ENCODE measurements at regions not wholly inside any gene's neighbourhood (a gene's known extent, or its start where the extent isn't known, plus 50 kb on each side); places are given as distances from the start of the nearest gene placed in this dataset.

DNA sequence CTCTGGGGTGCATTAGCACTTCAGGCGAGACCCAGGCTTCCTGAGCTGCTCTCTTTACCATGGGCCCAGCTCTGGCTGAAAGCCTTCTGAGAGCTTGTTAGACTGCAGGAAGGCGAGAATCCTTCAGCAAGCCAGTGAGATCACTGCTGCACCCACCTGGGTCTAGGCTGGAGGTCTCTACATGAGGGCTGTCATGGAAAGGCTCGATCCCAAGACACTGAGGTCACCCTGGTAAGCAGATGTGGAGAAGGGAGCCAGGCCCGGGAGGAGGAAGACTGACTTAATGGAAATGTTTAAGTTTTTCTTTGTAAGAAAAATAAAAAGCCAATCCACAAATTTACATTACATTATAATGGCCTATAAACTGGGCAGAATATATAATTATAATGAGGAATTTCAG, 684.5 kb downstream of the TNS3 start:
- no peak for DNase-seq (ENCODE audit: extremely low spot score, unreplicated experiment)
- H3K36me3 Mint-ChIP-seq (ENCODE audit: unreplicated experiment): peaks cover 4% of the 10 kb centered on the region

DNA sequence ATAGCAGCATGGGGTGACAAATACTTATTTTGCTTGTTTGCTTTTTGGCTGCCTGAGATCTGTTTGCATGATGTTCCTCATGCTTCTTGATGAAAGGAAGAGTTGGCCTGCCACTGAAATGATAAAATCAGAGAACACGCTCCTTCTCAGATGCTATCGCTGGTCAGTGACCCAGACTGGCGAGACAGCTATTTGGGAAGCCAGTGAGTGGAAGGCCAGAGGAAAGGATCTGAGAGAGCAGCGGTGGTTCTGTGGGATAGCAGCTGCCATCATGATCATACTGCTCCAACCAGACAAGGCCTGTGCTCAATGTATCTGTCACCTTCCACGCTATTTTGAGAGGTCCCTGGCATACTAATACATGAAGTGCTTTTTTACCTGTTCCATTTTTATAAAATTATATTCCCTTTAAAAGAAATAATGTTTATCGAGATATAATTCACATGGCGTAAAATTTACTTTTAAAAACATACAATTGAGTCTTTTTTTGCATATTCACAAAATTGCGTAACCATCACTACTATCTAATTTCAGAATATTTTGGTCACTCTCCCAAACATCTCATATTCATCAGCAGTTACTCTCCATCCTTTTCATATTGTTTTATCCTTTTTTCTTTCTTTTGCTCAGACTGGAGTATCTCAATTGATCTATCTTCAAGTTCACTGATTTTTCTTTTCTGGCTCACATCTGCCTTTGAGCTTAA, 695.1 kb downstream of the TNS3 start:
- Mint-ChIP-seq H3K4me1 (ENCODE audit: unreplicated experiment) (peaks cover under 1% of the 10 kb centered on the region), H3K9me3 (ENCODE audit: unreplicated experiment) (peaks cover 27% of the 10 kb centered on the region), H3K27ac (ENCODE audit: unreplicated experiment) (no peak overlapping the region), H3K4me3 (ENCODE audit: unreplicated experiment) (no peak overlapping the region), H3K27me3 (ENCODE audit: unreplicated experiment) (no peaks in the 10 kb centered on the region), H3K36me3 (ENCODE audit: unreplicated experiment) (peaks cover 2% of the 10 kb centered on the region)
- DNase-seq (ENCODE audit: extremely low spot score, unreplicated experiment): no peak
- TF ChIP-seq, protein P1, sequence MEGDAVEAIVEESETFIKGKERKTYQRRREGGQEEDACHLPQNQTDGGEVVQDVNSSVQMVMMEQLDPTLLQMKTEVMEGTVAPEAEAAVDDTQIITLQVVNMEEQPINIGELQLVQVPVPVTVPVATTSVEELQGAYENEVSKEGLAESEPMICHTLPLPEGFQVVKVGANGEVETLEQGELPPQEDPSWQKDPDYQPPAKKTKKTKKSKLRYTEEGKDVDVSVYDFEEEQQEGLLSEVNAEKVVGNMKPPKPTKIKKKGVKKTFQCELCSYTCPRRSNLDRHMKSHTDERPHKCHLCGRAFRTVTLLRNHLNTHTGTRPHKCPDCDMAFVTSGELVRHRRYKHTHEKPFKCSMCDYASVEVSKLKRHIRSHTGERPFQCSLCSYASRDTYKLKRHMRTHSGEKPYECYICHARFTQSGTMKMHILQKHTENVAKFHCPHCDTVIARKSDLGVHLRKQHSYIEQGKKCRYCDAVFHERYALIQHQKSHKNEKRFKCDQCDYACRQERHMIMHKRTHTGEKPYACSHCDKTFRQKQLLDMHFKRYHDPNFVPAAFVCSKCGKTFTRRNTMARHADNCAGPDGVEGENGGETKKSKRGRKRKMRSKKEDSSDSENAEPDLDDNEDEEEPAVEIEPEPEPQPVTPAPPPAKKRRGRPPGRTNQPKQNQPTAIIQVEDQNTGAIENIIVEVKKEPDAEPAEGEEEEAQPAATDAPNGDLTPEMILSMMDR (IDR thresholded peaks at IDR 0.05): no peak

More for the DNA sequence above, 684.5 kb downstream of the TNS3 start:
- Mint-ChIP-seq H3K9me3 (ENCODE audit: unreplicated experiment) (peaks cover 23% of the 10 kb centered on the region), H3K4me3 (ENCODE audit: unreplicated experiment) (no peak overlapping the region), H3K4me1 (ENCODE audit: unreplicated experiment) (peaks cover 2% of the 10 kb centered on the region), H3K27me3 (ENCODE audit: unreplicated experiment) (no peaks in the 10 kb centered on the region), H3K27ac (ENCODE audit: unreplicated experiment) (no peak overlapping the region)
- TF ChIP-seq, protein P1 (IDR thresholded peaks at IDR 0.05): no peak

DNA sequence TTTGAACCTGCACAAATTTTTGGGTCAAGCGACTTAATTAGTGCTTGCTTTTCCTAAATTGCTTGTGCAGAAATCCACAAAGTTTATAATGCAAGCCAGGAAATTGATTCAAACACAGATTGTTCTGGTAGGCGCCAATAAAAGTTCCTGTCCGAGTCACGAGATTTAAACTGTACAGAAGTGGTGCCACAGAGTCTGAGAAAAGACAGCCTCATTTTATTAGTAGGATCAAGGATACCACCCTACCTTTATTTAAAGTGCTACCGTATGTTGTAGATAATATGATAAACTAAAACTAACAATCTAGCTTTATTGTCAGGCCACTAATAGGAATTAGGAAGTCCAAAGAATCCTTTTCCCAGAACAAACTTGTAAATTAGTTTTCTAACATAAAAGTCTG, 696.7 kb downstream of the TNS3 start:
- H3K27me3 Mint-ChIP-seq (ENCODE audit: unreplicated experiment): no peaks in the 10 kb centered on the region
- no peaks in the 10 kb centered on the region for H3K36me3 Mint-ChIP-seq (ENCODE audit: unreplicated experiment)
- TF ChIP-seq, protein P1 (IDR thresholded peaks at IDR 0.05): no peak
- peaks cover 13% of the 10 kb centered on the region for H3K9me3 Mint-ChIP-seq (ENCODE audit: unreplicated experiment)
- no peak overlapping the region for H3K4me3 Mint-ChIP-seq (ENCODE audit: unreplicated experiment)
- no peak for DNase-seq (ENCODE audit: extremely low spot score, unreplicated experiment)
- peaks cover 3% of the 10 kb centered on the region for H3K4me1 Mint-ChIP-seq (ENCODE audit: unreplicated experiment)
- no peak overlapping the region for H3K27ac Mint-ChIP-seq (ENCODE audit: unreplicated experiment)

DNA sequence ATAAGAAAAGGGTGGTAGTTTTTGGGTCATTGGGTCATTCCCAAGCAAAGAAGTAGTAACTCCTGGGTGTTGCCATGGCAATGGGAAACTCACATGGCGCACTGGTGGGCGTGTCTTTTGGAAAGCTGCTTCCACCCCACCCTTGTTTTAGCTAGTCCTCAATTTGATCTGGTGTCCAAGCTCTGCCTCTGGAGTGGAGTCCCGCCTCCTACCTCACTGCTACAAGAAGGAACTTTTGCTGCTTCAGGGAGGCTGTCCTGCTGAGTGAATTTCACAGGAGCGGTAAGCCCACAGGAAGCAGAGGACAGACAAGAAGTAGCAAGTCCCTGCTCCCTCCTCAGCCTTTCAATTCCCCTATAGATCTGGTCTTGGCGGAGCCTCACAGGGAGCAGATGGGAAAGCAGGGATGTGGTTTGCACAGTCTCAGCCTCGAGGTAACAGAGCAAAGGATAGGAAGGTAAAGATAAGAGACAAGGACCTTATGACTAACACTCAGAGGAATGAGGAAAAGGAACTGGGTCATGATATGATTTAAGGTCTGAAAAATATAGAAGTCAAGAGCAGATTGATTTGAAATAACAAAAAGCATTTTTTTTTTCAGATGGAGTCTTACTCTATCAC, 700.3 kb downstream of the TNS3 start:
- Mint-ChIP-seq H3K27ac (ENCODE audit: unreplicated experiment) (no peak overlapping the region), H3K4me1 (ENCODE audit: unreplicated experiment) (peaks cover 3% of the 10 kb centered on the region)
- TF ChIP-seq, protein P1 (IDR thresholded peaks at IDR 0.05): no peak

DNA sequence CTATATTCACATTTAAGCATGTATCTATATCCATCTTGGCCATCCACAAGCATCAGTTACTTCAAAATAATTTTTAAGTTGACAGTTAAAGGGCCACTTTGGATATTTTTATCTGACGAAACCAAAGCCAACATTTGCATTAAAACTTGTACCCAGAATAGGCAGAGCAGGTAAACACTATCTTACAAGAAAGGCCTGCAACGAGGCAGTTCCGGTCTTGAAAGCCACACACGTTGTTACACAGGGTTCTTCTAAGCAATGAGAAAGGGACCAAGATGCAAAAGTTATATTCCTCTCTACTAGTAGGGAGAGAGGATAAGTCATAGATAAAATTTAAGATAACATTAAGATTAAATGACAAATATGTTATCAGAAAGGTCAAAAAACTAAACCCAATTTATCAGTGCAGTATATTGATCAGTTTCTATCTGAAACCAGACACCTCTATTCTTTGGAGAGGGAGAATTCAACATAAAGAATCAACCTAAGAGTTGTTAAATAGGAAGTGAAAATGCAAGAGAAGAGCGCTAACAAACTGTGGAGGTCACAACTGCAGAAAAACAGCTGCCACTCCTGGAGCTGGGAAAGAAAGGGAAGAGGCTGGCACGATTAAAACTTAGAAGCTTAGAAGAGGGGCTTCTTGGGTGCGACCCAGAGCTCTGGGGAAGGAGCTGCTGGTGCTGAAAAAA, 701.3 kb downstream of the TNS3 start:
- no peak overlapping the region for H3K4me3 Mint-ChIP-seq (ENCODE audit: unreplicated experiment)
- no peaks in the 10 kb centered on the region for H3K36me3 Mint-ChIP-seq (ENCODE audit: unreplicated experiment)
- H3K27me3 Mint-ChIP-seq (ENCODE audit: unreplicated experiment): no peaks in the 10 kb centered on the region
- no peaks in the 10 kb centered on the region for H3K9me3 Mint-ChIP-seq (ENCODE audit: unreplicated experiment)
- TF ChIP-seq, protein P1 (IDR thresholded peaks at IDR 0.05): no peak
- no peak overlapping the region for H3K27ac Mint-ChIP-seq (ENCODE audit: unreplicated experiment)
- DNase-seq (ENCODE audit: extremely low spot score, unreplicated experiment): no peak
- peaks cover 3% of the 10 kb centered on the region for H3K4me1 Mint-ChIP-seq (ENCODE audit: unreplicated experiment)

More for the DNA sequence above, 700.3 kb downstream of the TNS3 start:
- no peaks in the 10 kb centered on the region for H3K27me3 Mint-ChIP-seq (ENCODE audit: unreplicated experiment)
- no peaks in the 10 kb centered on the region for H3K36me3 Mint-ChIP-seq (ENCODE audit: unreplicated experiment)
- no peak for DNase-seq (ENCODE audit: extremely low spot score, unreplicated experiment)
- H3K4me3 Mint-ChIP-seq (ENCODE audit: unreplicated experiment): no peak overlapping the region
- no peaks in the 10 kb centered on the region for H3K9me3 Mint-ChIP-seq (ENCODE audit: unreplicated experiment)
